HG03565 (cell line): ENCODE measurements at regions not wholly inside any gene's neighbourhood (a gene's known extent, or its start where the extent isn't known, plus 50 kb on each side); places are given as distances from the start of the nearest gene placed in this dataset.

Experiments used
- ATAC-seq: cut with Tn5 transposase; IDR thresholded peaks from one replicate; pipeline ENCODE4 v1.9.1; 2021; ENCODE audit warnings: mild to moderate bottlenecking, moderate library complexity; ENCODE audit not compliant: unreplicated experiment

GRCh38 chr5:175201393-175201792 is 242.6 kb downstream of the DRD1 start:
- ATAC-seq, result no peak

- no peak for ATAC-seq
These were observed 248.0 kb downstream of the DRD1 start for GRCh38 chr5:175195698-175196656.

GRCh38 chr5:175181331-175181730 is 262.7 kb downstream of the DRD1 start:
- no peak for ATAC-seq

- no peak for ATAC-seq
These were observed 273.1 kb downstream of the DRD1 start for GRCh38 chr5:175170899-175171298.

- no peak for ATAC-seq
These were observed 275.0 kb downstream of the DRD1 start for GRCh38 chr5:175168882-175169507.

- no peak for ATAC-seq
These were observed 278.0 kb downstream of the DRD1 start for GRCh38 chr5:175166026-175166425.

- no peak for ATAC-seq
These were observed 280.3 kb downstream of the DRD1 start for GRCh38 chr5:175163586-175164275.

- ATAC-seq, result no peak
These were observed 281.9 kb downstream of the DRD1 start for GRCh38 chr5:175162036-175162435.

- no peak for ATAC-seq
These were observed 284.0 kb downstream of the DRD1 start for GRCh38 chr5:175159956-175160355.

GRCh38 chr5:175148636-175149172 is 295.3 kb downstream of the DRD1 start:
- no peak for ATAC-seq

GRCh38 chr5:175146733-175147132 is 297.2 kb downstream of the DRD1 start:
- no peak for ATAC-seq

- ATAC-seq, result no peak
These were observed 302.6 kb downstream of the DRD1 start for GRCh38 chr5:175141421-175141820.

- ATAC-seq, result no peak
These were observed 310.8 kb downstream of the DRD1 start for GRCh38 chr5:175133185-175133584.

GRCh38 chr5:175131432-175131831 is 312.6 kb downstream of the DRD1 start:
- ATAC-seq, result no peak

GRCh38 chr5:175129619-175130018 is 314.4 kb downstream of the DRD1 start:
- no peak for ATAC-seq

GRCh38 chr5:175129121-175129520 is 314.9 kb downstream of the DRD1 start:
- ATAC-seq, result no peak

GRCh38 chr5:175124821-175125220 is 319.2 kb downstream of the DRD1 start:
- ATAC-seq, result no peak

- ATAC-seq, result no peak
These were observed 319.6 kb downstream of the DRD1 start for GRCh38 chr5:175124251-175124813.

GRCh38 chr5:175123542-175123941 is 320.4 kb downstream of the DRD1 start:
- ATAC-seq, result no peak

GRCh38 chr5:175121457-175121856 is 322.5 kb downstream of the DRD1 start:
- ATAC-seq, result no peak

GRCh38 chr5:175120412-175120811 is 323.6 kb downstream of the DRD1 start:
- ATAC-seq, result no peak
